Fibroblast of mammary gland (primary cell): ENCODE measurements at regions not wholly inside any gene's neighbourhood (a gene's known extent, or its start where the extent isn't known, plus 50 kb on each side); places are given as distances from the start of the nearest gene placed in this dataset.

Experiments used
- DNase-seq: peaks from one replicate; pipeline ENCODE4 v3.0.0-alpha.2; 2010; ENCODE audit warnings: low read depth
- H3K4me3 ChIP-seq: 2 replicates; pipeline ENCODE4 v1.5.1; 2011; ENCODE audit warnings: low read depth, mild to moderate bottlenecking, low read length, moderate library complexity; ENCODE audit not compliant: control insufficient read depth
- TF ChIP-seq, protein P1 (sequence below): conservative IDR thresholded peaks from 2 replicates; pipeline ENCODE4 v1.5.1; 2011; ENCODE audit warnings: low read depth, low read length, inconsistent platforms; ENCODE audit not compliant: control insufficient read depth, insufficient read depth

- no peak for DNase-seq
- H3K4me3 ChIP-seq: no peak overlapping the region
- TF ChIP-seq, protein P1, sequence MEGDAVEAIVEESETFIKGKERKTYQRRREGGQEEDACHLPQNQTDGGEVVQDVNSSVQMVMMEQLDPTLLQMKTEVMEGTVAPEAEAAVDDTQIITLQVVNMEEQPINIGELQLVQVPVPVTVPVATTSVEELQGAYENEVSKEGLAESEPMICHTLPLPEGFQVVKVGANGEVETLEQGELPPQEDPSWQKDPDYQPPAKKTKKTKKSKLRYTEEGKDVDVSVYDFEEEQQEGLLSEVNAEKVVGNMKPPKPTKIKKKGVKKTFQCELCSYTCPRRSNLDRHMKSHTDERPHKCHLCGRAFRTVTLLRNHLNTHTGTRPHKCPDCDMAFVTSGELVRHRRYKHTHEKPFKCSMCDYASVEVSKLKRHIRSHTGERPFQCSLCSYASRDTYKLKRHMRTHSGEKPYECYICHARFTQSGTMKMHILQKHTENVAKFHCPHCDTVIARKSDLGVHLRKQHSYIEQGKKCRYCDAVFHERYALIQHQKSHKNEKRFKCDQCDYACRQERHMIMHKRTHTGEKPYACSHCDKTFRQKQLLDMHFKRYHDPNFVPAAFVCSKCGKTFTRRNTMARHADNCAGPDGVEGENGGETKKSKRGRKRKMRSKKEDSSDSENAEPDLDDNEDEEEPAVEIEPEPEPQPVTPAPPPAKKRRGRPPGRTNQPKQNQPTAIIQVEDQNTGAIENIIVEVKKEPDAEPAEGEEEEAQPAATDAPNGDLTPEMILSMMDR: no peak
These were observed 121.5 kb downstream of the HMHB1 start for GRCh38 chr5:143933451-143933850.

DNA sequence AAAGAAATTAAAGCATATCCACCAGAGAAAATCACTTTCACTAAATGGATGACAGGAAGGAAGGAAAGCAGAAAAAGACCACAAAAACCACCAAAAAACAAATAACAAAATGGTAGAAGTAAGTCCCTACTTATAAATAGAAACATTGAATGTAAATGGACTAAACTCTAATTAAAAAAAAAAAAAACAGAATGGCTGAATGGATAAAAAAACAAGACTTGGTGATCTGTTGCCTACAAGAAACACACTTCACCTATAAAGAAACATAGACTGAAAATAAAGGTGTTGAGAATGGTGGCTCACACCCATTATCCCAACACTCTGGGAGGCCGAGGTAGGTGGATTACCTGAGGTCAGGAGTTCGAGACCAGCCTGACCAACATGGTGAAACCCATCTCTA lies 122.9 kb downstream of the HMHB1 start:
- TF ChIP-seq, protein P1: no peak
- DNase-seq: no peak
- H3K4me3 ChIP-seq: no peak overlapping the region

- no peak overlapping the region for H3K4me3 ChIP-seq
- TF ChIP-seq, protein P1: no peak
- no peak for DNase-seq
These were observed 126.3 kb downstream of the HMHB1 start for GRCh38 chr5:143938230-143938629.

DNA sequence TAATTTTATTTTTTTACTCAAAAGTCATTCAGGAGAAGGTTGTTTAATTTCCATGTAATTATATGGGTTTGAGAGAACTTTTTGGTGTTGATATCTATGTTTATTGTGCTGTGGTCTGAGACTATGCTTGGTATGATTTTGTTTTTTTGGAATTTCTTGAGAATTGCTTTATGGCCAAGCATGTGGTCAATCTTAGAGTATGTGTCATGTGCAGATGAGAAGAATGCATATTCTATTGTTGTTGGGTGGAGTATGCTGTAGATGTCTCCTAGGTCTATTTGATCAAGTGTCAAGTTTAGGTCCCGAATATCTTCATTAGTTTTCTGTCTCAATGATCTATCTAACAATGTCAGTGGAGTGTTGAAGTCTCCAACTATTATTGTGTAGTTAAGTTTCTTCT lies 134.9 kb downstream of the HMHB1 start:
- TF ChIP-seq, protein P1: no peak
- no peak overlapping the region for H3K4me3 ChIP-seq

GRCh38 chr5:143947313-143947712 lies 135.4 kb downstream of the HMHB1 start:
- DNase-seq: no peak
- H3K4me3 ChIP-seq: no peak overlapping the region
- TF ChIP-seq, protein P1: no peak

More for the DNA sequence above, 134.9 kb downstream of the HMHB1 start:
- DNase-seq: no peak

GRCh38 chr5:143952809-143953208 lies 140.8 kb downstream of the HMHB1 start:
- H3K4me3 ChIP-seq: no peak overlapping the region
- DNase-seq: no peak
- TF ChIP-seq, protein P1: no peak

DNA sequence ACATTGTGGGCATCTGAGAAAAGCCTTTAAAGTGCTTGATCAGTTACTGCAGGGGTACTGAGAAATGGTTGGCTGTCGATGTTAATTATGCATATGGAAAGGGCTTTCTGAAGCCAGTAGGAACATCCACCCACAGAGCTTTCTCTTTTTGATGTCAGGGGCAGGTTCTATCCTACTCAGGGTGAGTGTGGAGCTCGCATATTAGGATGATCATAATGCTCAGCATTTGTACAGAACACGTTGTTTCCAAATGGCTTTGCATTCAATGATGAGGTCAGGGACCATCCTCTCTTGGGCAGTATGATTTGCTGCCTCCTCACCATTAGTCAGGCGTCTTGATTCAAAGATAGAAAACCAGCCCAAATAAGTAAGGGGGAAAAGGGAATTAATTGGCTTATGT lies 141.9 kb downstream of the HMHB1 start:
- no peak for DNase-seq
- TF ChIP-seq, protein P1: no peak
- H3K4me3 ChIP-seq: no peak overlapping the region
